Astrocyte (in vitro differentiated cells and primary cell): ENCODE measurements at regions not wholly inside any gene's neighbourhood (a gene's known extent, or its start where the extent isn't known, plus 50 kb on each side); places are given as distances from the start of the nearest gene placed in this dataset.

Experiments used
- EZH2 ChIP-seq: IDR thresholded peaks from 2 replicates; pipeline ENCODE4 v1.6.1; 2012; ENCODE audit warnings: mild to moderate bottlenecking, low read length, inconsistent platforms; ENCODE audit not compliant: insufficient read depth
- TF ChIP-seq, protein P1 (sequence below): IDR thresholded peaks from 2 replicates; pipeline ENCODE4 v1.5.1; 2011; ENCODE audit warnings: low read depth, mild to moderate bottlenecking, inconsistent platforms, low read length, moderate library complexity; ENCODE audit not compliant: insufficient read depth

DNA sequence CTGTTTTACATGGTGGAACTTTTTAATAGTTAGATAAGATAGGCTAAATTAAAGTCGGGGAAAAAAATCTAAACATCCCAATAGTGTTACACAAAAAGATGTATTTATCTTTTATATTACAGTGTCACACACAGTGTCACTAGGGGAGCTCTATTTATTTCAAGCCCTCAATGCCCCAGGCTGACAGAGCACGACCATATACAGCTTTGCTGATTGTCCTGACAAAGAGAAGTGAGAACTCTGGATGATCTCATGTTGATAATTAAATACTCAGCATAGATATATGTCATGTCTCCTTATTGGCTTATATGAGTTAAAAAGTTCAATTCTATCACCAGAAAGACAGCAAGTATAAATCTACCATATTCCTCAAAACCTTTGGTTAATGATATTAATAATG, 594.3 kb downstream of the LRFN5 start:
- no peak for TF ChIP-seq EZH2
- TF ChIP-seq, protein P1, sequence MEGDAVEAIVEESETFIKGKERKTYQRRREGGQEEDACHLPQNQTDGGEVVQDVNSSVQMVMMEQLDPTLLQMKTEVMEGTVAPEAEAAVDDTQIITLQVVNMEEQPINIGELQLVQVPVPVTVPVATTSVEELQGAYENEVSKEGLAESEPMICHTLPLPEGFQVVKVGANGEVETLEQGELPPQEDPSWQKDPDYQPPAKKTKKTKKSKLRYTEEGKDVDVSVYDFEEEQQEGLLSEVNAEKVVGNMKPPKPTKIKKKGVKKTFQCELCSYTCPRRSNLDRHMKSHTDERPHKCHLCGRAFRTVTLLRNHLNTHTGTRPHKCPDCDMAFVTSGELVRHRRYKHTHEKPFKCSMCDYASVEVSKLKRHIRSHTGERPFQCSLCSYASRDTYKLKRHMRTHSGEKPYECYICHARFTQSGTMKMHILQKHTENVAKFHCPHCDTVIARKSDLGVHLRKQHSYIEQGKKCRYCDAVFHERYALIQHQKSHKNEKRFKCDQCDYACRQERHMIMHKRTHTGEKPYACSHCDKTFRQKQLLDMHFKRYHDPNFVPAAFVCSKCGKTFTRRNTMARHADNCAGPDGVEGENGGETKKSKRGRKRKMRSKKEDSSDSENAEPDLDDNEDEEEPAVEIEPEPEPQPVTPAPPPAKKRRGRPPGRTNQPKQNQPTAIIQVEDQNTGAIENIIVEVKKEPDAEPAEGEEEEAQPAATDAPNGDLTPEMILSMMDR = no peak
